Stimulated activated naive CD8-positive, alpha-beta T cell treated with anti-CD3 and anti-CD28 coated beads, Interleukin-15, Interleukin-2, amounts not matched to agents 100 ng/mL and 50 ng/mL, for 24 hours (primary cell): ENCODE measurements at regions not wholly inside any gene's neighbourhood (a gene's known extent, or its start where the extent isn't known, plus 50 kb on each side); places are given as distances from the start of the nearest gene placed in this dataset.
"Not testable (repeated sequence)": the region's sequence is repeated elsewhere in the genome, so short reads cannot be mapped to it uniquely, and the experiment has no call there.

Experiments
- H3K27ac Mint-ChIP-seq: one replicate; pipeline ENCODE4 v1.8.0; 2021; ENCODE audit warnings: mild to moderate bottlenecking, mixed read lengths
- H3K27me3 Mint-ChIP-seq: one replicate; pipeline ENCODE4 v1.8.0; 2021; ENCODE audit warnings: mixed read lengths
- H3K36me3 Mint-ChIP-seq: one replicate; pipeline ENCODE4 v1.8.0; 2021; ENCODE audit warnings: low read depth, mixed read lengths
- H3K4me1 Mint-ChIP-seq: one replicate; pipeline ENCODE4 v1.8.0; 2021; ENCODE audit warnings: low read depth, mixed read lengths
- H3K4me3 Mint-ChIP-seq: one replicate; pipeline ENCODE4 v1.8.0; 2021; ENCODE audit warnings: mild to moderate bottlenecking, mixed read lengths
- H3K9me3 Mint-ChIP-seq: one replicate; pipeline ENCODE4 v1.8.0; 2021; ENCODE audit warnings: mixed read lengths

- no peaks in the 10 kb centered on the region for H3K36me3 Mint-ChIP-seq
- no peak overlapping the region for H3K27ac Mint-ChIP-seq
- no peak overlapping the region for H3K4me3 Mint-ChIP-seq
- H3K9me3 Mint-ChIP-seq, result no peaks in the 10 kb centered on the region
- no peaks in the 10 kb centered on the region for H3K27me3 Mint-ChIP-seq
- no peaks in the 10 kb centered on the region for H3K4me1 Mint-ChIP-seq
These were observed 417.0 kb upstream of the SLC35B3 start for GRCh38 chr6:8852332-8852731.

DNA sequence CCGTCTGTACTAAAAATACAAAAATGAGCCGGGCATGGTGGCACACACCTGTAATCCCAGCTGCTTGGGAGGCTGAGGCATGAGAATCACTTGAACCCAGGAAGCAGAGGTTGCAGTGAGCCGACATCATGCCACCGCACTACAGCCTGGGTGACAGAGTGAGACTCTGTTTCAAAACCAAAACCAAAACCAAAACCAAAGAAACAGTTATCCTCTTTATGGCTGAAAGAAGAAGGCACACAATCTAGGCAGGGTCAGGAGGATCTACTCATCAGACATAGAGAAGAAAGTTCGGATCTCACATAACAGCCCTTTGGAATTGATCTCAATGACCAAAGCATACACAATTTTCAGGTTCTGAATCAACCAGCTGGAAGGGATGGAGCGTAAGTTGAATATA, 411.3 kb upstream of the SLC35B3 start:
- not testable (repeated sequence) for H3K4me1 Mint-ChIP-seq, H3K4me3 Mint-ChIP-seq, H3K36me3 Mint-ChIP-seq, H3K9me3 Mint-ChIP-seq, H3K27me3 Mint-ChIP-seq, H3K27ac Mint-ChIP-seq

DNA sequence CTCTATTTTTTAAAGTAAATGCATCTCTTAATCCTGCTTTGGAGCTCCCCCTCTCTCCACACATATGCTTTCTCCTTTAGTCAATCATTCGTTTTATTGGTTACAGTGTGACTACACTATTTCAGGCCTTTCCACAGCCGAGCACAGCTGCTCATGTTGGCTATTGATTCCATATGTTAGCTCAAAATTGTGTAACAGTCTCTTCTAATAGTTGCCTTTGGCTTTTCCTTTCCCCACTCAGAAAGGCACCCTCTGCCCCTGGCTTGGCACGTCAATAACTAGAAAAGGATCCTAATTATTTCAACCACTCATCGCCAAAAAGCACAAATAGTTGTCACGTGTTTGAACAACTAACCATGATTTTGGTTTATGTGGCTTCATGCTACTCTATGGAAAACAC, 410.3 kb upstream of the SLC35B3 start:
- no peaks in the 10 kb centered on the region for H3K4me1 Mint-ChIP-seq
- no peaks in the 10 kb centered on the region for H3K27me3 Mint-ChIP-seq
- no peaks in the 10 kb centered on the region for H3K9me3 Mint-ChIP-seq
- no peak overlapping the region for H3K4me3 Mint-ChIP-seq
- H3K36me3 Mint-ChIP-seq, result no peaks in the 10 kb centered on the region
- H3K27ac Mint-ChIP-seq, result no peak overlapping the region

GRCh38 chr6:8844968-8845367, 409.6 kb upstream of the SLC35B3 start:
- Mint-ChIP-seq H3K27me3 (no peaks in the 10 kb centered on the region), H3K9me3 (no peaks in the 10 kb centered on the region), H3K4me3 (no peak overlapping the region), H3K36me3 (no peaks in the 10 kb centered on the region), H3K27ac (no peak overlapping the region), H3K4me1 (no peaks in the 10 kb centered on the region)

DNA sequence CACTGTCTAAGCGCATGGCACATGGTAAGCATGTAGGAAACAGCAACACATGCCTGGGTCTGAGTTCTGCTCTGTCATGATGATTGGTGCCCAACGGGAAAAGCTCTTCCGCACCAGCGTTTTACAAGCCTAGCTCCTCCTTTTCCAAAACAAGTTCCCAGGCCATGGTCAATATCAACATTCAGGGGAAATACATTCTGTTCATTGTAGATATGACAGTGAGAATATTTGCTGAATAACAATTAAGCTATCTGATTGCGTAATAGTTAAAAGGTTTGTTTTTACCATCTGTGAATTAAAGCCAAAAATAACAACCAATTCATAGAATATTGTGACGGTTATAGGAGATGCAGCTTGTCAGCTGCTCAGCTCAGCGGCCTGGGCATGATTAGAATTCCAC, 404.3 kb upstream of the SLC35B3 start:
- Mint-ChIP-seq H3K4me3 (no peak overlapping the region), H3K4me1 (no peaks in the 10 kb centered on the region), H3K27ac (no peak overlapping the region), H3K9me3 (no peaks in the 10 kb centered on the region), H3K36me3 (no peaks in the 10 kb centered on the region), H3K27me3 (no peaks in the 10 kb centered on the region)

DNA sequence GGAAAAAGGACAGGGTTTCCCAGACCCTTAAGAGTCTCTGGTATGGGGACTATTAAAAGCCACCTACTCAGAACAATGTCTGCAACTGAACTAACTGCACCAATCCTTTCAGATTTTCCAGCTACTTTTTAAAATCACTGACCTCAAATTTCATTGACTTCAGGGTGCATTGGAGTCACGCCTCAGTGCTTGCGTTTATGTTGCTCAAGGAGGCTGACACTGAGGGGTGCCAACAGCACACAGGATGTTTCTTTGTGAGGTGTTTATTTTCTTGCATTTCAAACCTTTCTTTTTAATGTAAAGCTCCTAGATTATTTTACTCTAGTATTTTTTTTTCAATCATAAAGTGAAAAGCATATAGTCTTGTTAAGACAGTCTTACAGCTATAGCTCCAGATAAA, 402.0 kb upstream of the SLC35B3 start:
- Mint-ChIP-seq H3K36me3 (no peaks in the 10 kb centered on the region), H3K27me3 (no peaks in the 10 kb centered on the region), H3K4me3 (no peak overlapping the region), H3K9me3 (no peaks in the 10 kb centered on the region), H3K27ac (no peak overlapping the region), H3K4me1 (no peaks in the 10 kb centered on the region)

DNA sequence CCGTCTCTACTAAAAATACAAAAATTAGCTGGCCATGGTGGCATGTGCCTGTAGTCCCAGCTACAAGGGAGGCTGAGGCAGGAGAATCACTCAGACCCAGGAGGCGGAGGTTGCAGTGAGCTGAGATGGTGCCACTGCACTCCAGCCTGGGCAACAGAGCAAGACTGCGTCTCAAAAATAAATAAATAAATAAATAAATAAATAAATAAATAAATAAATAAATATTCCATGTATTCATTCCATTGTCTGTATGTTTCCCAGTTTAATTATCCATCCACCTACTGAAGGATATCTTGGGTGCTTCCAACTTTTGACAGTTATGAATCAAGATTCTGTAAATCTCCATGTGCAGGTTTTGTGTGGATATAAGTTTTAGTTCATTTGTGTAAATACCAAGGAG, 397.4 kb upstream of the SLC35B3 start:
- not testable (repeated sequence) for H3K36me3 Mint-ChIP-seq, H3K27me3 Mint-ChIP-seq, H3K4me3 Mint-ChIP-seq, H3K27ac Mint-ChIP-seq, H3K4me1 Mint-ChIP-seq, H3K9me3 Mint-ChIP-seq

DNA sequence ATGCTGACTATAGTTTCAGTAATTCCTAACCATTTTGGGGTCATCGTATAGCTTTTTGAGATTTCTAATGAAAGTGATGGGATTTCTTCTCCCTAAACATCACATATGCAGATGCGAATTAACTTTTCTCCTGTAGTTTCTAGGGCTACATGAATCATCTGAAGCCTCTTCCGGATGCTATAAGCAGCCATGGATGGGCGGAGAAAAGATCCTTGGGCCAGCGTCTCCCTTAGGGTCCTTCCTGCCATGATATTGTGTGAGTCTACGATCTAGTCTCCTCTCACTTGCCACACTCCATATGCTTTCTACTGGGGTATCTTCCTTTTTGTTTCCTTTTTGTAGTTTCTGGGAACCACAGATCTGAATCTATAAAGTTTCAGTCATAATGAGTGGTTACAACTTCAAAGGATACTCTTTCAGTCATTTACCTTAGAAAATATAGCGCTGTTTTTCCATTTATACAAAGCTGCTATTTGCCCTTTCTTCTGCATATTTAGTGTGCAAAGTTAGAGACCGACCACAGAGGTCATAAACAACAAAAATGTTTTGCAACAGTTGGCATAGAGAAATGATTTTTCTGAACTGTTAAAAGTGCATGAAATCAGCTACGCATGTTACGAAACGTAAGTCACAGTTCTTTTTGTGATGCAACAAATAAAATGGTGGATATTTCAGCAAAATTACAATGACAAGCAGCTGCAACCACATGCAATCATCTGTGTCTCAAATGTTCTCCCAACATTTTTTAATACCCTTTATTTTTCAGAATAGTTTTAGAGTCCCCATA, 396.2 kb upstream of the SLC35B3 start:
- Mint-ChIP-seq H3K4me3 (no peak overlapping the region), H3K9me3 (no peaks in the 10 kb centered on the region), H3K27me3 (no peaks in the 10 kb centered on the region), H3K27ac (no peak overlapping the region), H3K36me3 (no peaks in the 10 kb centered on the region), H3K4me1 (no peaks in the 10 kb centered on the region)

- no peak overlapping the region for H3K4me3 Mint-ChIP-seq
- no peaks in the 10 kb centered on the region for H3K27me3 Mint-ChIP-seq
- H3K27ac Mint-ChIP-seq, result no peak overlapping the region
- no peaks in the 10 kb centered on the region for H3K36me3 Mint-ChIP-seq
- no peaks in the 10 kb centered on the region for H3K9me3 Mint-ChIP-seq
- H3K4me1 Mint-ChIP-seq, result no peaks in the 10 kb centered on the region
These were observed 395.4 kb upstream of the SLC35B3 start for GRCh38 chr6:8830794-8831193.

GRCh38 chr6:8829796-8830195, 394.5 kb upstream of the SLC35B3 start:
- Mint-ChIP-seq H3K9me3 (no peaks in the 10 kb centered on the region), H3K27me3 (no peaks in the 10 kb centered on the region), H3K36me3 (no peaks in the 10 kb centered on the region), H3K4me3 (no peak overlapping the region), H3K27ac (no peak overlapping the region), H3K4me1 (no peaks in the 10 kb centered on the region)

DNA sequence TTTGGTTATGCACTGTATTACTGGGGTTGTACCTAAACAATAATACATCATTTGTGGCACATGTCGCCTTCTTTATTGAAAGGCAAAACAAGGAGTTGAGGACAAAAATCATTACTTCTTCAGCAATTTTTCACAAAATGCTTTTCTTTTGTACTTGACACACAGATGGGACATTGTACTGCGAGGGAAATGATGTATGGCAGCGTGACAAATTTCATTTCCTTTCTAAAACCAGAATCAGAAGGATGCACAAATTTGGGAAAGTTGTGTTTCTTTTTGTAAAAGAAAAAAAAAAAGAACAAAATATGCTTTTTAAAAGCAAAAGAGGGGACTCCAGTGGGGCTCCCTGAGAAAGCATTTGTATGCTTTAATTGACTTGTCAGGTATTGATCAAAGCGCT, 394.0 kb upstream of the SLC35B3 start:
- Mint-ChIP-seq H3K9me3 (no peaks in the 10 kb centered on the region), H3K27ac (no peak overlapping the region), H3K36me3 (no peaks in the 10 kb centered on the region), H3K4me1 (no peaks in the 10 kb centered on the region), H3K4me3 (no peak overlapping the region), H3K27me3 (no peaks in the 10 kb centered on the region)

DNA sequence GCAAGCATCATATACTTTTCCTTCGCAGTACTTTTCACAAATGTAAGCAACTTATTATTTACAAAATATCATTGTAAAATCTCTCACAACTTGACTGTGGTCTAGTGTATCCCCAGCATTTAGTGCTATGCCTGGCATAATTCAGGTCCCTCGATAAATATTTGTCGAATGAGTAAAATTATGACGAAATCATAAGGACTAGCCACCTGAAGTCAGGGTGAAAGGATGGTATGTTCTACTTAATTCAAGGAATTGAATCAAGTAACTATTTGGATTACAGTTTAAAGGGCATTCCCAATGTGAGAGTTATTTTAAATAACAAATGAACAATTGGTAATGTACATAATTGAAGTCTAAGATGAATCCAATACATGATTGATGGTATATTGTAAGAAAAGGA, 393.0 kb upstream of the SLC35B3 start:
- H3K36me3 Mint-ChIP-seq, result no peaks in the 10 kb centered on the region
- H3K27me3 Mint-ChIP-seq, result no peaks in the 10 kb centered on the region
- no peaks in the 10 kb centered on the region for H3K9me3 Mint-ChIP-seq
- H3K4me1 Mint-ChIP-seq, result no peaks in the 10 kb centered on the region
- H3K4me3 Mint-ChIP-seq, result no peak overlapping the region
- H3K27ac Mint-ChIP-seq, result no peak overlapping the region

- no peaks in the 10 kb centered on the region for H3K9me3 Mint-ChIP-seq
- no peak overlapping the region for H3K27ac Mint-ChIP-seq
- no peaks in the 10 kb centered on the region for H3K4me1 Mint-ChIP-seq
- H3K36me3 Mint-ChIP-seq, result no peaks in the 10 kb centered on the region
- H3K27me3 Mint-ChIP-seq, result no peaks in the 10 kb centered on the region
- no peak overlapping the region for H3K4me3 Mint-ChIP-seq
These were observed 390.4 kb upstream of the SLC35B3 start for GRCh38 chr6:8825726-8826125.

GRCh38 chr6:8821981-8822381, 386.6 kb upstream of the SLC35B3 start:
- Mint-ChIP-seq H3K4me3 (no peak overlapping the region), H3K27me3 (no peaks in the 10 kb centered on the region), H3K4me1 (no peaks in the 10 kb centered on the region), H3K9me3 (no peaks in the 10 kb centered on the region), H3K36me3 (no peaks in the 10 kb centered on the region), H3K27ac (no peak overlapping the region)

DNA sequence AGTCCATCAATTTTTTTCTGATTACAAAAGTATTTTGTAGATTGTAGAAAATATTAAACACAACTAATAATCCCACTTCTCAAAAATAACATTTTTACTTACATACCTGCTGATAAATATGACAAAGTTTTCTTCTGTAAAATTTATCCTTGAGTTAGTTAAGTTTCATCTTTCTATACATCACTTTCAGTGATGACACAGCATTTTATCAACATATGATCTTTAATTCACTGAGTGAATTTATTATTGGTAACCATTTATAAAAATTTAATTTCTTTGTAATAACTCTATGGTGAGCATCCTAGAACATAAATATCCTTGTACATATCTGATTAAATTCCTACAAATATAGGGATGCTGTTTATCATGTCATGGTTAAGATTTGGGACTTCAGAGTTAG, 385.0 kb upstream of the SLC35B3 start:
- H3K4me1 Mint-ChIP-seq, result no peaks in the 10 kb centered on the region

DNA sequence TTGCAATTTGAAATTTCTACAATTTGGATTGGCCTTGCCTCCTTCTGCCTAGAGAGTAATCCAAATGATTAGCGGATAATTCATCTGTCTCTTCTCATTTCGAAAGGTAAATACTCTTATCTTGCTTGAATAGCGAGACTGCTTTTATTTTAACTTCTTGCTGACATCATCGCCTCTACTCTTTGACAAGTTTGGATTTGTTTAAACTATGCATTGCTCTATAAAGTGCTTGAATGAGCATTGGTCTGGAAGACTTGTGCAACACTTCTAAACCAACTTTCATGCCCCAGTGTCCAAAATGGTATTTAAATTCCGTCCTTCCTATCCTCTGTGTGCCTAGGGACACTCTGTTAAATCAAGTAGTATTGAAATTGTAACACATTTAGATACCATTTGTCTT, 384.1 kb upstream of the SLC35B3 start:
- no peaks in the 10 kb centered on the region for H3K4me1 Mint-ChIP-seq
- no peaks in the 10 kb centered on the region for H3K9me3 Mint-ChIP-seq
- H3K27ac Mint-ChIP-seq, result no peak overlapping the region
- no peaks in the 10 kb centered on the region for H3K36me3 Mint-ChIP-seq
- no peak overlapping the region for H3K4me3 Mint-ChIP-seq
- H3K27me3 Mint-ChIP-seq, result no peaks in the 10 kb centered on the region

More for the DNA sequence above, 385.0 kb upstream of the SLC35B3 start:
- Mint-ChIP-seq H3K27me3 (no peaks in the 10 kb centered on the region), H3K36me3 (no peaks in the 10 kb centered on the region), H3K9me3 (no peaks in the 10 kb centered on the region), H3K27ac (no peak overlapping the region), H3K4me3 (no peak overlapping the region)
